Hematopoietic multipotent progenitor cell (in vitro differentiated cells): ENCODE measurements at regions not wholly inside any gene's neighbourhood (a gene's known extent, or its start where the extent isn't known, plus 50 kb on each side); places are given as distances from the start of the nearest gene placed in this dataset.
"Not testable (repeated sequence)": the region's sequence is repeated elsewhere in the genome, so short reads cannot be mapped to it uniquely, and the experiment has no call there.

Experiments used
- DNase-seq, 3 donors: peaks; one replicate each; pipeline ENCODE4 v3.0.0-alpha.2; 2011 to 2015; ENCODE audit warnings: low read depth in 2 of 3, low spot score in 2 of 3

GRCh38 chr5:18630458-18631045 lies 996.3 kb downstream of the TAF11L14 start:
- no peak for DNase-seq

DNA sequence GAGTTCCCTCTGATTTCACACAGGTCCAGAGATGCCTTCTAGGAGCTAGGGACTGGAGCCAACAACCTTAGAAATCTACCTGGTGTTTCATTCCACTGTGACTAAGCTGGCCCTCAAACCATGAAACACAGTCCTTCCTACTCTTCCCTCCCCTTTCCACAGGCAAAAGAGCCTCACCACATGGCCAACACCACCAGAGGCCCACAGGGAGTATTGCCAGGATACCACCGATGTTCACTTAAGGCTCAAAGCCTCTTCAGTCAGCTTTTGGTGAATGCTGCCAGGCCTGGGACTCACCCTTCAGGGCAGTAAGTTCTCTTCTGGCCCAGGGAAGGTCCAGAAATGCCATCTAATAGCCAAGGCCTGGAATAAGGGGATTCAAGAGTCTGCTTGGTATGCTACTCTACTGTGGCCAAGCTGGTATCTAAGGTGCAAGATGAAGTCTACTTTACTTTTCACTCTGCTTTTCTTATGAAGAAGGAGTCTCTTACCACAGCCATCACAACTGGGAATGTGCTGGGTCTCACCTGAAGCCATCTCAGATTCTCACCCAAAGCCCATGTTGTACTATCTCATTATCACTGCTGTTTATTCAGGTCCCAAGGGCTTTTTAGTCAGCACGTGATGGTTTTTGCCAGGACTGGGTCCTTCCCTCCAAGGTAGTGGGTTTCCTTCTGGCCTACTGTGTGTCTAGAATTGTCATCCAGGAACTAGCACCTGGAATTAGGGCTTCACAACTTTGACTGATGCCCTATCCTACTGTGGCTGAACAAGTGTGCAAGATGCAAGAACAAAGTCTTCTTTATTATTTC lies 1018.4 kb downstream of the TAF11L14 start:
- no peak for DNase-seq

- DNase-seq, result no peak
Measured at GRCh38 chr5:18653216-18653752, 1019.0 kb downstream of the TAF11L14 start.

- DNase-seq, result no peak
Measured at GRCh38 chr5:18660511-18660910, 1026.3 kb downstream of the TAF11L14 start.

DNA sequence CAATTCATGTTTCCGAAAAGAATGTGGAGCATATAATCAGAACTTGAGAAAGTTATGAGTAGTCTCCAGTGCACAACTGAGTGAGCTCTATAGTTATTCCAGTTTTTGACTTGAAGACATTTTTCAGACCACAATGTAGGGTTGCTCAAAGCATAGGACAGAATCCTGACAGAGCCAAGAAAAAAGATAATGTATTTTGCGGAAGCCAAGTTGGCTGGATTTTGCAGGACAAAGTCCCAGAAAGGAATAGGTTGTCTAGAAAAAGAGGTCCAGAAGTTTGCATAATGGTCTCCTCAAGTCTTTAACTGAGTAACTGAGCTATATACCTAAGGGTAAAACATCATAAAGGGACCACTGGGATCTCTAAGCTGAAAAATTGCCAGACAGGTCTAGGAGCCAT lies 1028.0 kb downstream of the TAF11L14 start:
- DNase-seq, result no peak

GRCh38 chr5:18674212-18674611 lies 1040.0 kb downstream of the TAF11L14 start:
- DNase-seq, result not testable (repeated sequence)

- peak in 1 of 3 donors; percentile 57 for DNase-seq
Measured at GRCh38 chr5:18675041-18675440, 1040.8 kb downstream of the TAF11L14 start.

- DNase-seq, result no peak
Measured at GRCh38 chr5:18686253-18686652, 1052.0 kb downstream of the TAF11L14 start.

GRCh38 chr5:18687429-18687828 lies 1053.2 kb downstream of the TAF11L14 start:
- DNase-seq, result no peak

DNA sequence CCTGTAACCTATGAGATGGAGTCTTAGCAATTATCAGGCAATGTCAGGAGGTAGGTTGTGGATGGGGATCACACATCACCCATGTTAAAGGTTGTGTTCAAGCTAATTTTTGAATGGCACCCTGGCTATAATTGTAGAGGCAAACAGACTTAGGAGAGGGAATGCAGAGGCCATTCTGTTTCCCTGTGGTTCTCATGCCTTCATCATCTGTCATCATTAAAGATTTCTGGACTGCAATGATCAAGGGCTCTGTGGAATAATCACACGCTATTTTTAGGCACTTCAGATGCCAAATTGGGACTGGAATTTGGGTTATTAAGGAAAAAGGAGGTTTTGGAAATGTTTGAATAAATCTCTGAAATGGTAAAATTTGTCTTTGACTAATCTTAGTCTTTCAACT lies 1065.4 kb downstream of the TAF11L14 start:
- DNase-seq, result no peak

DNA sequence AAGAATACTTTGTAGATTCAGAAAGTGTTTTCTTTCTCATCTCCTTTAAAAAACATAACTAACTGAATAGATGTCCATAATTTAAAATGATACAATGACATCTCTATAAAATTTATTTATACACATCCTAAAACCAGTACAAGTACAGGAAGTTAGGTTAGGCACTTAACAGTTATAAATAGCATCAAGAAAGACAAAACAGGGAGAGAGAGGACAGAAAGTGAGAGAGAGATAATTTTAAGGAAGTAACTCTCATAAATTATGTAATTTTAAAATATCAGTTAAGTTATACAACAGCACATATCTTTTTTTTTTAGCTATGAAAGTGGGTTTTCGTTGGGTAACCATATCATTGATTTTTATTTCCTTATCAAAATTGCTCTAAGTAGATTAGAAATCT lies 1068.6 kb downstream of the TAF11L14 start:
- peak in 2 of 3 donors; percentile 17 to 60 for DNase-seq

- no peak for DNase-seq
Measured at GRCh38 chr5:18712936-18713485, 1078.8 kb downstream of the TAF11L14 start.

GRCh38 chr5:18720002-18720401 lies 1085.7 kb downstream of the TAF11L14 start:
- no peak for DNase-seq

GRCh38 chr5:18732556-18733479 lies 1098.6 kb downstream of the TAF11L14 start:
- DNase-seq, result peak in 1 of 3 donors; percentile 16

DNA sequence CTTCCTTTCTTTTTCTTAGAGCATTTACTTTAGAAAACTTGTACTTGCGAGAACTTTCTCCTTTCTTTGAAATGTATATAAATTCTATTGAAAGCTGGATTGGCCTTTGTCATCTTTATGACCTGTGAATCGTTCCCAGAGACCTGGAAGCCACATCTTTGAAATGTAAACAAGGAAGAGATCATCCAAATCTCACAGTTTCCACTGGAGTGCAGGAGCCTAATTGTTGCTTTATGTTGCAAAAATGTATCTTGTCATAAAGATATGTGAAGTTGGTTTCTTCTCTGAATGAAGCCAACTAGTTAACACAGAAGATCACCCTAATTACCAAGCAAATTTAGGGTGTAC lies 1101.8 kb downstream of the TAF11L14 start:
- no peak for DNase-seq

GRCh38 chr5:18736736-18737135 lies 1102.5 kb downstream of the TAF11L14 start:
- not testable (repeated sequence) for DNase-seq

DNA sequence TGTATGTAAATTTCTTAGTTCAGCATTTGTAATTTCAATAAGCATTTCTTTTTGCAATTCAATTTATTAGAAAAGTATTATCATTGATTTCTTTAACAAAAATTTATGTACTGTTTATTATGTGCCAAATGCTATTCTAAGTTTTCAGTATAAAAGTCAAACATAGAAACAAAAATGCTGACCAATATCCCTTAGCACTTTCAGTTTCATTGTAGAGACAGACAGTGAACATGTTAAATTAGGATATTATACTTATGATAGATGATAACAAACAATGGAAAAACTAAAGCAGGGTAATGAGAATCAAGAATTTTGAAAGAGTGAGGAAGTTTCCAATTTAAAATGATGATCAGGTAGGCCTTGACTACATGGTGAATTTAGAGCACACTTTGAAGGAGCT lies 1106.0 kb downstream of the TAF11L14 start:
- DNase-seq, result peak in 1 of 3 donors; percentile 8

DNA sequence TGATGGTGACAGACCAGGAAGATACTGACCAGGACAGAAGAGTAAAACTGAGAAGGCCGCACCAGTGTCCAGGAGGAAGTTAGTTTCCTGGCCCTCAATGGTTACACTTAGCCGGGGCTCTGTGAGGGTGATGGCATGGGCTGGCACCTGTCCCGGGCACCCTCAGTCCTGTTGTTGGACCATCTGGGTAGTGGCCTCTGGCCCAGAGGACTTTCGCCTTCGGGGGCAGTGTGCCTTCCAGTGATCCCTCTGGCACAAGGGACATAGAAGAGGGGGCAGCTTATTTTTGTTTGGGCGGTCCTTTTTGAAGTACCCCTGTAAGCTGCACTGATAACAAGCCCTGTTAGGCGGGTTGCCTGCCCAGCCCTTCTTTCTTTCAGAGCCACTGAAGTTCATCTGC lies 1108.6 kb downstream of the TAF11L14 start:
- DNase-seq, result no peak

DNA sequence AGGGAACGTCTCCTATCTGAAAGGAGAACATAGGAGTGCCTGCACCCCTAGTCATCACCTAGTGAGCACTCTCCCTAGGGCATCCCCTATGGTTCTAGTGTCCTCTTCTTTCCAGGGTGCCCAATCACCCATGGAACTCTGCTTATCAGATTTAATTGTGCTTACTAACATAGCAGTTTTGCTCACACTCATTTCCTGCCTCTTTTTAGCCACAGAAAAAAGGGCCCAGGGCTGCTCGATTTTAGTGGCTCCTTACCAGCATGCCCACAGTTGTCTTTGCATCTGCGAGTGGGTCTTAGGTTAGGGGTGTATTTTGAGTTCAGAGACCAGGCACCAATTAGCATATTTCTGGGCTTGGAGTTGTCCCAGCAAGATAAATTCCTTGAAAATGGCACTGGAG lies 1110.2 kb downstream of the TAF11L14 start:
- peak in 1 of 3 donors; percentile 10 for DNase-seq

DNA sequence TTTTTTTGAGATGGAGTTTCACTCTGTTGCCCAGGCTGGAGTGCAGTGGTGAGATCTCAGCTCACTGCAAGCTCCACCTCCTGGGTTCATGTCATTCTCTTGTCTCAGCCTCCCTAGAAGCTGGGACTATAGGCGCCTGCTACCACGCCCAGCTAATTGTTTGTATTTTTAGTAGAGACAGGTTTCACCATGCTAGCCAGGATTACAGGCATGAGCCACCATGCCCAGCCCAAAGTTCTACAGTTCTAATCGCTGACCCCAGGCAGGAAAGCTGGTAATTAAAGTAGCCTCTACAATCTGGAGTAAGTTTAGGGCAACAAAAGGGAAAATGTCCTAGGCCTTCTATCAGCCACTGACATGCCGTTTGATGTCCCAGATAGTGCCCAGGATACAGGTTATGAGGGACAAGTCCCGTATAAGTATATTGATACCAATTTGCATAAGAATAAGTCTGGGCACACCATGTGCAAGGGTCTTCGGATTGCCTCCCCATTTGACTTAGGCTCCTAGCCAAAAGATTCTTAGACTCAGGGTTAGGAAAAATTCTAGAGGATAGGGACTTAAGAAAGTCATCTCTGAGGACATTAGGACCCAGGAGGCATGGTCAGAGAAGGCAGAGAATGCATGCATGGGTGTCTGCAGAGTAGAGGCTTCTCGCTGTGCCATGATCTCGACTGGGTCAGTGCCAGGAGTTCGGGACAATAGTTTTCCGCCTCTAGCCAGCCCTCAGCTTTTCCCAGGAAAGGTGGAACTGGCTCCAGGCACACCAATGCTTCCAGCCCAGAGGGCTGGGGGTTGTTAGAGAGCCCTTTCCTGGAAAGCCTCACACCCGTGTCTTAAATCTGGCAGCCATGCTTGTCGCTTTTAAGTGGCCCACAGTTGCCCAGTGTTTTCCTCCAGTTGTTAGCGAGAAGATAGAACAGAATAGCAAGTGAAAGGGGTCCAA lies 1111.1 kb downstream of the TAF11L14 start:
- peak in 1 of 3 donors; percentile 23 for DNase-seq
